Thoracic aorta (tissue), 2 donors: ENCODE measurements at regions not wholly inside any gene's neighbourhood (a gene's known extent, or its start where the extent isn't known, plus 50 kb on each side); places are given as distances from the start of the nearest gene placed in this dataset.

Source experiments
- ATAC-seq: fragments of 150-250 bp; one replicate; pipeline ENCODE4 v1.8.0; 2017; ENCODE audit warnings: low read depth; ENCODE audit not compliant: insufficient number of reproducible peaks, low FRiP score
- DNase-seq: peaks from one replicate; pipeline ENCODE4 v3.0.0-alpha.2; 2020; ENCODE audit warnings: low spot score
- H3K27ac ChIP-seq, 2 donors: fragments of 200-600 bp; sonication (generic); 1 replicate in 1 of 2; 2 replicates in 1 of 2; pipeline ENCODE4 v1.5.1; 2016; ENCODE audit warnings: mild to moderate bottlenecking in 2 of 2, moderate library complexity in 2 of 2
- H3K27me3 ChIP-seq: fragments of 200-600 bp; sonication (generic); replicated peaks from 2 replicates; pipeline ENCODE4 v1.6.0; 2016; ENCODE audit warnings: mild to moderate bottlenecking; ENCODE audit not compliant: insufficient read depth
- H3K36me3 ChIP-seq: fragments of 200-600 bp; sonication (generic); one replicate; pipeline ENCODE4 v1.5.1; 2016
- H3K4me1 ChIP-seq, 2 donors: fragments of 200-600 bp; sonication (generic); 1 replicate in 1 of 2; 2 replicates in 1 of 2; pipeline versions ENCODE4 v1.5.1 to v1.6.0; 2016; ENCODE audit warnings: low read depth in 2 of 2, mild to moderate bottlenecking in 1 of 2; ENCODE audit not compliant: control insufficient read depth in 1 of 2
- H3K4me3 ChIP-seq: fragments of 200-600 bp; sonication (generic); 2 replicates; pipeline ENCODE4 v1.5.1; 2016; ENCODE audit warnings: mild to moderate bottlenecking
- H3K9me3 ChIP-seq: fragments of 200-600 bp; sonication (generic); 2 replicates; pipeline ENCODE4 v1.5.1; 2016
- TF ChIP-seq, protein P1 (sequence below): fragments of 200-600 bp; sonication (generic); IDR thresholded peaks from one replicate; pipeline ENCODE4 v1.5.1; 2019; ENCODE audit warnings: antibody characterized with exemption

- TF ChIP-seq, protein P1, sequence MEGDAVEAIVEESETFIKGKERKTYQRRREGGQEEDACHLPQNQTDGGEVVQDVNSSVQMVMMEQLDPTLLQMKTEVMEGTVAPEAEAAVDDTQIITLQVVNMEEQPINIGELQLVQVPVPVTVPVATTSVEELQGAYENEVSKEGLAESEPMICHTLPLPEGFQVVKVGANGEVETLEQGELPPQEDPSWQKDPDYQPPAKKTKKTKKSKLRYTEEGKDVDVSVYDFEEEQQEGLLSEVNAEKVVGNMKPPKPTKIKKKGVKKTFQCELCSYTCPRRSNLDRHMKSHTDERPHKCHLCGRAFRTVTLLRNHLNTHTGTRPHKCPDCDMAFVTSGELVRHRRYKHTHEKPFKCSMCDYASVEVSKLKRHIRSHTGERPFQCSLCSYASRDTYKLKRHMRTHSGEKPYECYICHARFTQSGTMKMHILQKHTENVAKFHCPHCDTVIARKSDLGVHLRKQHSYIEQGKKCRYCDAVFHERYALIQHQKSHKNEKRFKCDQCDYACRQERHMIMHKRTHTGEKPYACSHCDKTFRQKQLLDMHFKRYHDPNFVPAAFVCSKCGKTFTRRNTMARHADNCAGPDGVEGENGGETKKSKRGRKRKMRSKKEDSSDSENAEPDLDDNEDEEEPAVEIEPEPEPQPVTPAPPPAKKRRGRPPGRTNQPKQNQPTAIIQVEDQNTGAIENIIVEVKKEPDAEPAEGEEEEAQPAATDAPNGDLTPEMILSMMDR: no peak
- Histone ChIP-seq H3K4me1 (no peaks in the 10 kb centered on the region), H3K36me3 (no peaks in the 10 kb centered on the region), H3K27ac (no peak overlapping the region), H3K27me3 (no peaks in the 10 kb centered on the region), H3K4me3 (no peak overlapping the region), H3K9me3 (no peaks in the 10 kb centered on the region)
- no peak for DNase-seq
- no peak for ATAC-seq
Measured at GRCh38 chr2:75952173-75952572, 241.5 kb upstream of the GCFC2 start.

GRCh38 chr2:75949385-75950030, 238.8 kb upstream of the GCFC2 start:
- Histone ChIP-seq H3K27ac (no peak overlapping the region), H3K9me3 (no peaks in the 10 kb centered on the region), H3K4me1 (no peaks in the 10 kb centered on the region), H3K4me3 (no peak overlapping the region), H3K27me3 (no peaks in the 10 kb centered on the region), H3K36me3 (no peaks in the 10 kb centered on the region)
- TF ChIP-seq, protein P1: no peak
- ATAC-seq (no peak), DNase-seq (no peak)

- Histone ChIP-seq H3K4me1 (no peaks in the 10 kb centered on the region), H3K4me3 (no peak overlapping the region), H3K27ac (no peak overlapping the region), H3K36me3 (no peaks in the 10 kb centered on the region), H3K27me3 (no peaks in the 10 kb centered on the region), H3K9me3 (no peaks in the 10 kb centered on the region)
- ATAC-seq (no peak), DNase-seq (no peak)
- TF ChIP-seq, protein P1: no peak
Measured at GRCh38 chr2:75936311-75936710, 225.6 kb upstream of the GCFC2 start.

DNA sequence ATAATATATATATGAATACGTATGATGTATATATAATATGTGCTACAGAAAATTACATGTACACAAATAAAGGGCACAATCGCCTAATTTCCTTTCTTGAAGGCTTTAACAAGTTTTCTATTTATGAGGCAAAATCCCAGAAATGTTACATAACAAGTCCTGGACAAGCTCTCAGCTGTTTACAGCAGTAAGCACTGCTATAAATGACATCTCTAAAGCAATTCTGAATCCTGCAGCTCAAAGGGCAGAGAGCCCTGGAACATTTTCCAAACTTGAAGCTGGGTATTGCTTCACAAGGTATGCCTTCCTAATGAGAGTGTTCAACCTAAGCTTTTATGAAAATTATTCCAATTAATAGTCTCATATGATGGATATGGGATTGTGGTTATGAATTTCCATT, 222.3 kb upstream of the GCFC2 start:
- Histone ChIP-seq H3K4me1 (no peaks in the 10 kb centered on the region), H3K27me3 (no peaks in the 10 kb centered on the region), H3K27ac (no peak overlapping the region), H3K9me3 (no peaks in the 10 kb centered on the region), H3K36me3 (no peaks in the 10 kb centered on the region), H3K4me3 (no peak overlapping the region)
- TF ChIP-seq, protein P1: no peak
- no peak for DNase-seq
- no peak for ATAC-seq

DNA sequence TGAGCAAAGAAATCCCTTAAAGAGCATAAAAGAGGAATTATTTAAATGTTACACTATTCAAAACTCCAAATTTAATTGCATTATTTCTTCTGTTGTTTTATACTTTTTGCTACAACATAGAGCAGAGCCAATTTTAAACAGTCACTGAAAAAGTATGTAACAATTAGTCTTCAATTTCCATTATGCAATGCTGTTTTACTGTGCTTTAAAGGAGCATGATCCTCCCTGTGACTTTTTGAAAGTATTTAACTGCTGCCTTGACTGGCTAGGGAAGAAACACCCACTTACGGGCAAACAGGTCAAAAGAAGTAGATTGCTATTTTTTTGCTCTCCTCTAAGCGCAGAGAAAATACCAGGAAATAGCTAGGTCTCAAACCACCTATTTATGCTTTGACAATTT, 217.4 kb upstream of the GCFC2 start:
- Histone ChIP-seq H3K27ac (no peak overlapping the region), H3K27me3 (no peaks in the 10 kb centered on the region), H3K4me1 (no peaks in the 10 kb centered on the region), H3K36me3 (no peaks in the 10 kb centered on the region), H3K9me3 (no peaks in the 10 kb centered on the region), H3K4me3 (no peak overlapping the region)
- no peak for DNase-seq
- ATAC-seq: no peak
- TF ChIP-seq, protein P1: no peak
